ENCODE measurements at regions not wholly inside any gene's neighbourhood (a gene's known extent, or its start where the extent isn't known, plus 50 kb on each side); places are given as distances from the start of the nearest gene placed in this dataset.

GRCh38 chr3:35012214-35012613 lies 627.1 kb upstream of the ARPP21 start:
- no peak for TF ChIP-seq POLR2A (IDR thresholded peaks at IDR 0.05)
- no peak for TF ChIP-seq CTCF (IDR thresholded peaks at IDR 0.05 in 8 of 11, conservative IDR thresholded peaks at IDR 0.05 in 3 of 11)
- TF ChIP-seq POLR2AphosphoS5 (IDR thresholded peaks at IDR 0.05) = no peak
- no peaks in the 10 kb centered on the region for H3K36me3 ChIP-seq
- peaks cover 0 to 11% (median 0%) of the 10 kb centered on the region in 8 donors for H3K9me3 ChIP-seq
- no peak for DNase-seq
- H3K4me1 ChIP-seq = no peaks in the 10 kb centered on the region
- H3K27me3 ChIP-seq (replicated peaks in 1 of 7) = no peaks in the 10 kb centered on the region
- intact Hi-C loops (cut with DNase I; ENCODE audit: low total_unique reads) = no loop called here
- 76 to 92% (median 87%) methylated on average over 1 of the region's 1 CpG for WGBS, 5 donors
- no peak overlapping the region for H3K27ac ChIP-seq
- H3K4me3 ChIP-seq = no peak overlapping the region

- H3K36me3 ChIP-seq = no peaks in the 10 kb centered on the region
- no peaks in the 10 kb centered on the region for H3K27me3 ChIP-seq (replicated peaks in 1 of 7)
- intact Hi-C loops (cut with DNase I; ENCODE audit: low total_unique reads) = no loop called here
- 61 to 94% (median 87%) methylated on average over 2 of the region's 2 CpGs for WGBS, 5 donors
- H3K27ac ChIP-seq = no peak overlapping the region
- H3K9me3 ChIP-seq = peaks cover 0 to 60% (median 44%) of the 10 kb centered on the region in 8 donors
- TF ChIP-seq POLR2AphosphoS5 (IDR thresholded peaks at IDR 0.05) = no peak
- no peak for TF ChIP-seq CTCF (IDR thresholded peaks at IDR 0.05 in 8 of 11, conservative IDR thresholded peaks at IDR 0.05 in 3 of 11)
- TF ChIP-seq POLR2A (IDR thresholded peaks at IDR 0.05) = no peak
- H3K4me1 ChIP-seq = no peaks in the 10 kb centered on the region
- H3K4me3 ChIP-seq = no peak overlapping the region
- DNase-seq = no peak
Observed at GRCh38 chr3:35028157-35028556, 611.2 kb upstream of the ARPP21 start.

- no peaks in the 10 kb centered on the region for H3K27me3 ChIP-seq (replicated peaks in 1 of 7)
- WGBS, 5 donors = 67 to 84% (median 76%) methylated on average over 2 of the region's 2 CpGs
- H3K4me1 ChIP-seq = no peaks in the 10 kb centered on the region
- no peak for DNase-seq
- no peaks in the 10 kb centered on the region for H3K36me3 ChIP-seq
- TF ChIP-seq POLR2A (IDR thresholded peaks at IDR 0.05) = no peak
- no peak for TF ChIP-seq POLR2AphosphoS5 (IDR thresholded peaks at IDR 0.05)
- TF ChIP-seq CTCF (IDR thresholded peaks at IDR 0.05 in 8 of 11, conservative IDR thresholded peaks at IDR 0.05 in 3 of 11) = no peak
- intact Hi-C loops (cut with DNase I; ENCODE audit: low total_unique reads) = no loop called here
- H3K4me3 ChIP-seq = no peak overlapping the region
- no peak overlapping the region for H3K27ac ChIP-seq
- H3K9me3 ChIP-seq = peaks cover 0 to 5% (median 0%) of the 10 kb centered on the region in 8 donors
Observed at GRCh38 chr3:35042210-35042991, 596.9 kb upstream of the ARPP21 start.

- Histone ChIP-seq H3K36me3 (no peaks in the 10 kb centered on the region), H3K9me3 (peaks cover 0 to 5% (median 0%) of the 10 kb centered on the region in 8 donors)
Observed at GRCh38 chr3:35043040-35043439, 596.3 kb upstream of the ARPP21 start.

More at GRCh38 chr3:35043040-35043439, 596.3 kb upstream of the ARPP21 start:
- Histone ChIP-seq H3K4me1 (no peaks in the 10 kb centered on the region), H3K27me3 (replicated peaks in 1 of 7) (no peaks in the 10 kb centered on the region), H3K4me3 (no peak overlapping the region), H3K27ac (no peak overlapping the region)
- intact Hi-C loops (cut with DNase I; ENCODE audit: low total_unique reads) = no loop called here
- WGBS, 5 donors = 86 to 93% (median 89%) methylated on average over 2 of the region's 2 CpGs
- TF ChIP-seq POLR2AphosphoS5 (IDR thresholded peaks at IDR 0.05) (no peak), POLR2A (IDR thresholded peaks at IDR 0.05) (no peak), CTCF (IDR thresholded peaks at IDR 0.05 in 8 of 11, conservative IDR thresholded peaks at IDR 0.05 in 3 of 11) (no peak)
- DNase-seq = no peak

Measured in spleen (tissue), 11 donors.